ENCODE measurements at regions not wholly inside any gene's neighbourhood (a gene's known extent, or its start where the extent isn't known, plus 50 kb on each side); places are given as distances from the start of the nearest gene placed in this dataset.

GRCh38 chr18:76567835-76568445 is 72.9 kb upstream of the ZNF516 start:
- DNase-seq = no peak

DNA sequence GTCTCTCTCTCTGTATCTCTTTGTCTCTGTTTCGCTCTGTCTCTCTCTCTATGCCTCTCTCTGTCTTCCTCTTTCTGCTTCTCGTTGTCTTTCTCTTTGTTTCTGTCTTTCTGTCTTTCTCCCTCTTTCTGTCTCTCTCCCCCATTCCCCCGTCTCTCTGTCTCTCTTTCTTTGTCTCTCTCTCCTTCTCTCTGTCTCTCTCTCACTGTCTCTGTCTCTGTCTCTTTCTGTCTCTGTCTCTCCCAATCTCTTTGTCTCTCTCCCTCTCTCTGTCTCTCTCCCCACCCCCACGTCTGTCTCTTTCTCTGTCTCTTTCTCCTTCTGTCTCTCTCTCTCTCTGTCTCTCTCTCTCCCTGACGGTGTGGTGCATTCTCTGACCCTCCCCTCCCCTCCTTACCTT is 71.9 kb upstream of the ZNF516 start:
- no peak for DNase-seq

- no peak for DNase-seq
These were observed 70.5 kb upstream of the ZNF516 start for GRCh38 chr18:76565238-76566173.

- no peak for DNase-seq
These were observed 69.7 kb upstream of the ZNF516 start for GRCh38 chr18:76564655-76565237.

GRCh38 chr18:76564117-76564516 is 69.1 kb upstream of the ZNF516 start:
- no peak for DNase-seq

- DNase-seq = no peak
These were observed 67.5 kb upstream of the ZNF516 start for GRCh38 chr18:76562286-76563122.

DNA sequence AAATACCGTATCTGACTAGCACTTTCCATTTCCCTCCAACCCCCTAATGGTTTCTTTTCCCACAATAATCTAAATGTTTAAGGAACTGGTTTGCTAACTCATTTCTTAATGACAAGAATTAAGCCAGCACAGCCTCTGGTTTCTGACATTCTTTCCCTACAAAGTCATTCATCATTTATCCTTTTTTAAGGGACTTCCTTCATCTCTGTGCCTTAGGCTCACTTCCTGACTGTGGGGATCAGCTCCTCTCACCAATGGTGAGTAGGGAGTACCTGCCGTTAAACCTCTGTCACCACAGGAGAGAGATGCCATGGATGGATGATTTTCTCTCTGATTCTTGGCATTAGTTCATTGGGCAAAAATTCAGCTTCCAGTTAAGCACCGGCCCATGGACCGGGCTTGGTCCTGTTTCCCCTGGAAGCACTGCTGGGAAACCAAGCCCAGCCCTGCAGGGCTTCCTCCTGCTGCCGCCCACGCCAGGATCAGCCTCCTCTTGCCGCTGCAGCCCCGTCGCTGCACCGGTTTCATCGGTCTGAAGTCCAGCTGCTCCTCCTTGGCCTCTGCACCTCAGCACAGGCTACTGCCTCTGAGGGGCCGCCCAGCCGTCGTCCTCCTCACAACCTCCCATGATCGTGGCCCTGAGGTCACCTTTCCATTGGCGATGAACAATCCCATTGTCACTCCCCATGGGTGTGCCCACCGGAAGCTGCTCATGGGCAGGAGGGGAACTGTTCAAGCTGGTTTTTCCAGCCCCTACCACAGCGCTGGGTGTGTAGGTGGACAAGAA is 64.0 kb upstream of the ZNF516 start:
- no peak for DNase-seq

GRCh38 chr18:76557026-76557575 is 62.1 kb upstream of the ZNF516 start:
- no peak for DNase-seq

- no peak for DNase-seq
These were observed 59.6 kb upstream of the ZNF516 start for GRCh38 chr18:76554547-76555222.

- no peak for DNase-seq
These were observed 58.9 kb upstream of the ZNF516 start for GRCh38 chr18:76553715-76554546.

GRCh38 chr18:76548541-76548940 is 53.5 kb upstream of the ZNF516 start:
- DNase-seq = no peak

- no peak for DNase-seq
These were observed 52.3 kb upstream of the ZNF516 start for GRCh38 chr18:76547296-76547695.

DNA sequence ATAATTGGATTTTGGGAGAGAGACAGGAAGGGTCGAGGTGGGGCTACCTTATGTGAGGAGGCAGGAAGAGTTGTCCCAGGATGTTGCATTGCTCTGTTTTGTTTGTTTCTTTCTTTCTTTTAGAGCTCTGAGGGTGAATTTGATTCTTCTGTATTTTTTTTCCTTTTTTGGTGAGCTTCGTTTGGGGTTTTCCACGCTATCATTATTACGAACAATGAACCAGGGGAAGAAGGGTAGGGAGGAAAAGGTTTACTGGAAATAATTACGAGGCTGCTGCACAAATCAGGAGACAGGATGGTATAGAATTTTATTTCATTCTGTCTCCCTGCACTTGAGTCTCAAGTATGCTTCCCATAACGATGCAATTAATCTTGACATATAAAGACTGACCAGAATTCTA is 51.4 kb upstream of the ZNF516 start:
- no peak for DNase-seq

DNA sequence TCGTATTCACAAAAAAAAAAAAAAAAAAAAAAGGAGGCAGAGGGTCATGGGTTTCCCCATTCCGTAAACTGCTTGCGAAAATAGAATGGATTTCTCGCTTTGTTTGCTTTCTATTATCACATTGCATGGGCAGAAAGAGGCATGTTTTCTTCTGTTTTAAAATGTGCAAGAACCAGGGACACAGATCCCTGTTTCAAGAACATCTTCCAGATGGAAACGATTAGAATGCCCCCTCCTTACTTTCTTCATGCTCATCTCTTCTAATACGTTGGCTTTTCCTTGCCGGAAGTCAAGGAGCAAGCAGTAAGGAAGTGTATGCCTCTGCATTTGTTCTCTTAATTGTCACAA is 51.0 kb upstream of the ZNF516 start:
- no peak for DNase-seq

- no peak for DNase-seq
These were observed 50.5 kb upstream of the ZNF516 start for GRCh38 chr18:76545433-76546087.

GRCh38 chr18:76544511-76545345 is 49.7 kb upstream of the ZNF516 start:
- no peak for DNase-seq
